Right lobe of liver (tissue), 4 donors: ENCODE measurements at regions not wholly inside any gene's neighbourhood (a gene's known extent, or its start where the extent isn't known, plus 50 kb on each side); places are given as distances from the start of the nearest gene placed in this dataset.

ENCODE experiments used
- CTCF ChIP-seq, 4 donors: fragments of 200-600 bp in 3 of 4; fragments of 450-650 bp in 1 of 4; IDR thresholded peaks; one replicate each; pipeline versions ENCODE4 v1.5.1 to v1.8.0; 2016 to 2022; ENCODE audit warnings: antibody characterized with exemption in 4 of 4, mild to moderate bottlenecking in 2 of 4
- POLR2A ChIP-seq: fragments of 450-650 bp; IDR thresholded peaks from one replicate; pipeline ENCODE4 v1.6.1; 2017; ENCODE audit warnings: antibody characterized with exemption, mild to moderate bottlenecking
- donor health status: DM: no; HTN: no; CAD: no.
- donor health status: DM: no; HTN: no; CAD: no.
- donor health status: DM: no; HTN: yes; CAD: no.

- TF ChIP-seq POLR2A, result no peak
- no peak for TF ChIP-seq CTCF (IDR thresholded peaks at IDR 0.05)
Observed at GRCh38 chr18:65592435-65592834, 158.4 kb upstream of the CDH7 start.
